ENCODE measurements at regions not wholly inside any gene's neighbourhood (a gene's known extent, or its start where the extent isn't known, plus 50 kb on each side); places are given as distances from the start of the nearest gene placed in this dataset.

GRCh38 chr6:144349690-144350527 is 64.8 kb downstream of the UTRN start:
- Mint-ChIP-seq H3K4me3 (ENCODE audit: unreplicated experiment) (no peak overlapping the region), H3K27me3 (ENCODE audit: unreplicated experiment) (peaks cover 13% of the 10 kb centered on the region), H3K4me1 (ENCODE audit: unreplicated experiment) (peaks cover 53% of the 10 kb centered on the region), H3K9me3 (ENCODE audit: unreplicated experiment) (no peaks in the 10 kb centered on the region), H3K36me3 (ENCODE audit: low read depth, unreplicated experiment) (peaks cover 10% of the 10 kb centered on the region), H3K27ac (ENCODE audit: unreplicated experiment) (peak overlapping the region; percentile 88)
- DNase-seq (ENCODE audit: low spot score): no peak
- TF ChIP-seq, protein P1, sequence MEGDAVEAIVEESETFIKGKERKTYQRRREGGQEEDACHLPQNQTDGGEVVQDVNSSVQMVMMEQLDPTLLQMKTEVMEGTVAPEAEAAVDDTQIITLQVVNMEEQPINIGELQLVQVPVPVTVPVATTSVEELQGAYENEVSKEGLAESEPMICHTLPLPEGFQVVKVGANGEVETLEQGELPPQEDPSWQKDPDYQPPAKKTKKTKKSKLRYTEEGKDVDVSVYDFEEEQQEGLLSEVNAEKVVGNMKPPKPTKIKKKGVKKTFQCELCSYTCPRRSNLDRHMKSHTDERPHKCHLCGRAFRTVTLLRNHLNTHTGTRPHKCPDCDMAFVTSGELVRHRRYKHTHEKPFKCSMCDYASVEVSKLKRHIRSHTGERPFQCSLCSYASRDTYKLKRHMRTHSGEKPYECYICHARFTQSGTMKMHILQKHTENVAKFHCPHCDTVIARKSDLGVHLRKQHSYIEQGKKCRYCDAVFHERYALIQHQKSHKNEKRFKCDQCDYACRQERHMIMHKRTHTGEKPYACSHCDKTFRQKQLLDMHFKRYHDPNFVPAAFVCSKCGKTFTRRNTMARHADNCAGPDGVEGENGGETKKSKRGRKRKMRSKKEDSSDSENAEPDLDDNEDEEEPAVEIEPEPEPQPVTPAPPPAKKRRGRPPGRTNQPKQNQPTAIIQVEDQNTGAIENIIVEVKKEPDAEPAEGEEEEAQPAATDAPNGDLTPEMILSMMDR (IDR thresholded peaks at IDR 0.05; ENCODE audit: unreplicated experiment): no peak

DNA sequence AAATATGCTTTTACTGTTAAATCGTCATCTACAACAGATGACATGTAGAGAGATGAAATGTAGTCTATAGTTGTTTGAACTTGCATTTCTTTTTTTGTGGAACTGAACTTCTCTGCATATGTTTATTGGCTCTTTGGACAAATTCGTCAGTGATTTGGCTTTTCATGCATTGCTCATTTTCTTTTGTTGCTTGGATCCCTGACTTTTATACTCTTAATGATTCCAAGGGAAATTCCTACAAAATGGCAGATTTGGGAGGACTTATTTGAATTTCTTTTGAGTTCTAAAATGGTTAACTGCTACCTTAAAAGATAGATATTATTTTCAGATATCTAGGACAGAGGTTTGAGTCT is 65.4 kb downstream of the UTRN start:
- no peaks in the 10 kb centered on the region for H3K9me3 Mint-ChIP-seq (ENCODE audit: unreplicated experiment)
- TF ChIP-seq, protein P1 (IDR thresholded peaks at IDR 0.05; ENCODE audit: unreplicated experiment): no peak
- H3K4me3 Mint-ChIP-seq (ENCODE audit: unreplicated experiment): no peak overlapping the region
- H3K4me1 Mint-ChIP-seq (ENCODE audit: unreplicated experiment): peaks cover 47% of the 10 kb centered on the region
- DNase-seq (ENCODE audit: low spot score): no peak
- H3K27me3 Mint-ChIP-seq (ENCODE audit: unreplicated experiment): peaks cover 13% of the 10 kb centered on the region
- peaks cover 9% of the 10 kb centered on the region for H3K36me3 Mint-ChIP-seq (ENCODE audit: low read depth, unreplicated experiment)
- peak overlapping the region; percentile 75 for H3K27ac Mint-ChIP-seq (ENCODE audit: unreplicated experiment)

GRCh38 chr6:144351379-144352127 is 66.4 kb downstream of the UTRN start:
- Mint-ChIP-seq H3K9me3 (ENCODE audit: unreplicated experiment) (no peaks in the 10 kb centered on the region), H3K4me1 (ENCODE audit: unreplicated experiment) (peaks cover 46% of the 10 kb centered on the region), H3K27me3 (ENCODE audit: unreplicated experiment) (peaks cover 13% of the 10 kb centered on the region), H3K27ac (ENCODE audit: unreplicated experiment) (peak overlapping the region; percentile 28), H3K4me3 (ENCODE audit: unreplicated experiment) (no peak overlapping the region), H3K36me3 (ENCODE audit: low read depth, unreplicated experiment) (peaks cover 9% of the 10 kb centered on the region)
- DNase-seq (ENCODE audit: low spot score): no peak
- TF ChIP-seq, protein P1 (IDR thresholded peaks at IDR 0.05; ENCODE audit: unreplicated experiment): no peak

- peaks cover 43% of the 10 kb centered on the region for H3K4me1 Mint-ChIP-seq (ENCODE audit: unreplicated experiment)
- peaks cover 7% of the 10 kb centered on the region for H3K36me3 Mint-ChIP-seq (ENCODE audit: low read depth, unreplicated experiment)
- no peak for DNase-seq (ENCODE audit: low spot score)
- TF ChIP-seq, protein P1 (IDR thresholded peaks at IDR 0.05; ENCODE audit: unreplicated experiment): no peak
- peaks cover 11% of the 10 kb centered on the region for H3K27me3 Mint-ChIP-seq (ENCODE audit: unreplicated experiment)
- H3K9me3 Mint-ChIP-seq (ENCODE audit: unreplicated experiment): no peaks in the 10 kb centered on the region
- no peak overlapping the region for H3K4me3 Mint-ChIP-seq (ENCODE audit: unreplicated experiment)
- no peak overlapping the region for H3K27ac Mint-ChIP-seq (ENCODE audit: unreplicated experiment)
Observed at GRCh38 chr6:144352331-144352730, 67.2 kb downstream of the UTRN start.

DNA sequence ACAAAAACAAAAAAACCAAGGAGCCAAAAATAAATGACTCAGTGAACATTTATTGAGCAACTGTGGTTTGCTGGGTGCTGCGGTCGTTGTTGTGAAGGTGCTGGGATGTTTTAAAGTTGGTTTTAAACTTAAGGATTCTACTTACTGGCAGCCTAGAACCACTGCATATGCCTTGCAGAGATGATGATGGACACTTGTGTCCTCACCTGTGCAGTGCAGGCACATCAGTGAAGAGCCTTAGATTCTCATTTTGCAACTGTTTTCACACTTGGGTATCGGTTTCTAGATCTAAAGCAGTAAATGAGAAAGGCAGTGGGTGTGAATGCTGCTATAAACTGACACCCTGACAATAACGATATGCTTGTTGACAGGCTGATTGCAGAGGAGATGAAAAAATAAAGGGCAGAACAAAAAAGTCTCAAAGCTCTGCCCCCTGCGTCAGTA is 68.8 kb downstream of the UTRN start:
- no peak for DNase-seq (ENCODE audit: low spot score)
- Mint-ChIP-seq H3K9me3 (ENCODE audit: unreplicated experiment) (no peaks in the 10 kb centered on the region), H3K4me1 (ENCODE audit: unreplicated experiment) (peaks cover 34% of the 10 kb centered on the region), H3K36me3 (ENCODE audit: low read depth, unreplicated experiment) (no peaks in the 10 kb centered on the region), H3K4me3 (ENCODE audit: unreplicated experiment) (no peak overlapping the region), H3K27me3 (ENCODE audit: unreplicated experiment) (peaks cover 5% of the 10 kb centered on the region), H3K27ac (ENCODE audit: unreplicated experiment) (no peak overlapping the region)
- TF ChIP-seq, protein P1 (IDR thresholded peaks at IDR 0.05; ENCODE audit: unreplicated experiment): no peak

Measured in endothelial cell (in vitro differentiated cells).